K562 (cell line): ENCODE measurements at regions not wholly inside any gene's neighbourhood (a gene's known extent, or its start where the extent isn't known, plus 50 kb on each side); places are given as distances from the start of the nearest gene placed in this dataset.

Experiments used
- KDM1A ChIP-seq, 2 experiments: fragments of 450-650 bp; IDR thresholded peaks; 2 replicates each; pipeline ENCODE4 v1.6.1; 2016; ENCODE audit warnings: mild to moderate bottlenecking in 2 of 2
- XRCC5 ChIP-seq: fragments of 200-400 bp; formaldehyde crosslinking; IDR thresholded peaks from 2 replicates; pipeline ENCODE4 v1.6.1; 2017; ENCODE audit warnings: low read depth, mild to moderate bottlenecking, low read length
- ZNF239 ChIP-seq: fragments of 250-450 bp; sonication (Bioruptor Pico); IDR thresholded peaks from 2 replicates; pipeline ENCODE4 v1.4.0; 2020; ENCODE audit warnings: mild to moderate bottlenecking
- TF ChIP-seq, protein P1 (sequence below), 2 experiments: IDR thresholded peaks in 1 of 2; conservative IDR thresholded peaks in 1 of 2; 2 replicates each; pipeline ENCODE4 v1.6.1; 2016; ENCODE audit warnings: low read depth in 2 of 2, mild to moderate bottlenecking in 1 of 2, missing compliant biosample characterization in 1 of 2, missing genetic modification characterization in 1 of 2, moderate library complexity in 1 of 2
- TF ChIP-seq, protein P2 (sequence below): fragments of 450-650 bp; IDR thresholded peaks from 2 replicates; pipeline ENCODE4 v1.6.1; 2014; ENCODE audit warnings: low read depth, mild to moderate bottlenecking, moderate library complexity, borderline replicate concordance

DNA sequence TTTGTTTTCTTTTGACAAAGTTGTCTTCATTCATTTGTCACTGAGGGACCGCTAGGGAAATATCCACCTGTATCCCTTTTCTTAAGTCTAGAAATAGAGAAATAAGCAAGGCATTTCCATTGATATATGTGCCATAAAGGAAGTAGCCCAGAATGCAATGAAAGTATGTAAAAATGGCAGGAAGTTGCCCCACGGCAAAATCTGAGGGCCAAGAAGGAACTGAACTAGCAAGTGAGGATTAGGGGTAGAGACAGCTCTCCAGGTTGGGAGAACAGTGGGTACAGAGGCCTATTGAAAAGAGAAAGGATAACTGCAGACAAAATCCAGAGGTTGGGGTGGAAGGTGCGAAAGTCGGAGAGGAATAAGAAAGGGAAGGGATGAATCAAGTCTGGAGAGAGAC is 56.6 kb upstream of the TOMM7 start (continued):
- TF ChIP-seq, protein P1, sequence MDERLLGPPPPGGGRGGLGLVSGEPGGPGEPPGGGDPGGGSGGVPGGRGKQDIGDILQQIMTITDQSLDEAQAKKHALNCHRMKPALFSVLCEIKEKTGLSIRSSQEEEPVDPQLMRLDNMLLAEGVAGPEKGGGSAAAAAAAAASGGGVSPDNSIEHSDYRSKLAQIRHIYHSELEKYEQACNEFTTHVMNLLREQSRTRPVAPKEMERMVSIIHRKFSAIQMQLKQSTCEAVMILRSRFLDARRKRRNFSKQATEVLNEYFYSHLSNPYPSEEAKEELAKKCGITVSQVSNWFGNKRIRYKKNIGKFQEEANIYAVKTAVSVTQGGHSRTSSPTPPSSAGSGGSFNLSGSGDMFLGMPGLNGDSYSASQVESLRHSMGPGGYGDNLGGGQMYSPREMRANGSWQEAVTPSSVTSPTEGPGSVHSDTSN (CRISPR knock-in tag; IDR thresholded peaks at IDR 0.05; ENCODE audit: low read depth), result no peak
- TF ChIP-seq, protein P1 (tag; conservative IDR thresholded peaks at IDR 0.05; ENCODE audit: low read depth), result no peak
- TF ChIP-seq ZNF239 (no peak), XRCC5 (no peak), KDM1A (IDR thresholded peaks at IDR 0.05) (no peak)
- TF ChIP-seq, protein P2, sequence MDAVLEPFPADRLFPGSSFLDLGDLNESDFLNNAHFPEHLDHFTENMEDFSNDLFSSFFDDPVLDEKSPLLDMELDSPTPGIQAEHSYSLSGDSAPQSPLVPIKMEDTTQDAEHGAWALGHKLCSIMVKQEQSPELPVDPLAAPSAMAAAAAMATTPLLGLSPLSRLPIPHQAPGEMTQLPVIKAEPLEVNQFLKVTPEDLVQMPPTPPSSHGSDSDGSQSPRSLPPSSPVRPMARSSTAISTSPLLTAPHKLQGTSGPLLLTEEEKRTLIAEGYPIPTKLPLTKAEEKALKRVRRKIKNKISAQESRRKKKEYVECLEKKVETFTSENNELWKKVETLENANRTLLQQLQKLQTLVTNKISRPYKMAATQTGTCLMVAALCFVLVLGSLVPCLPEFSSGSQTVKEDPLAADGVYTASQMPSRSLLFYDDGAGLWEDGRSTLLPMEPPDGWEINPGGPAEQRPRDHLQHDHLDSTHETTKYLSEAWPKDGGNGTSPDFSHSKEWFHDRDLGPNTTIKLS, result no peak
